Epithelial cell of esophagus (primary cell): ENCODE measurements at regions not wholly inside any gene's neighbourhood (a gene's known extent, or its start where the extent isn't known, plus 50 kb on each side); places are given as distances from the start of the nearest gene placed in this dataset.

Experiments used
- DNase-seq: peaks from one replicate; pipeline ENCODE4 v3.0.0; 2010; ENCODE audit warnings: low read depth
- H3K4me3 ChIP-seq: 2 replicates; pipeline ENCODE4 v1.5.1; 2011; ENCODE audit warnings: mild to moderate bottlenecking, low read length, control low read depth
- CTCF ChIP-seq: IDR thresholded peaks from 2 replicates; pipeline ENCODE4 v1.5.1; 2011; ENCODE audit warnings: low read depth, mild to moderate bottlenecking, low read length, control low read depth, inconsistent platforms; ENCODE audit not compliant: insufficient read depth; ENCODE audit errors: missing control alignments

- no peak for DNase-seq
- no peak overlapping the region for H3K4me3 ChIP-seq
- TF ChIP-seq CTCF = no peak
Measured at GRCh38 chr4:119865389-119865788, 201.3 kb downstream of the MAD2L1 start.

- no peak for TF ChIP-seq CTCF
- no peak overlapping the region for H3K4me3 ChIP-seq
- DNase-seq = no peak
Measured at GRCh38 chr4:119861731-119862130, 204.9 kb downstream of the MAD2L1 start.

GRCh38 chr4:119858176-119858575, 208.5 kb downstream of the MAD2L1 start:
- TF ChIP-seq CTCF = no peak
- DNase-seq = peak; percentile 19
- no peak overlapping the region for H3K4me3 ChIP-seq

- no peak for DNase-seq
- TF ChIP-seq CTCF = no peak
- H3K4me3 ChIP-seq = no peak overlapping the region
Measured at GRCh38 chr4:119854364-119854763, 212.3 kb downstream of the MAD2L1 start.

GRCh38 chr4:119851649-119852048, 215.0 kb downstream of the MAD2L1 start:
- TF ChIP-seq CTCF = no peak
- DNase-seq = no peak
- no peak overlapping the region for H3K4me3 ChIP-seq

- DNase-seq = peak; percentile 28
- no peak for TF ChIP-seq CTCF
- no peak overlapping the region for H3K4me3 ChIP-seq
Measured at GRCh38 chr4:119841361-119841760, 212.8 kb upstream of the PDE5A start.

- no peak overlapping the region for H3K4me3 ChIP-seq
- DNase-seq = no peak
- TF ChIP-seq CTCF = no peak
Measured at GRCh38 chr4:119835613-119835910, 207.0 kb upstream of the PDE5A start.
